Caki2 (cell line): ENCODE measurements at regions not wholly inside any gene's neighbourhood (a gene's known extent, or its start where the extent isn't known, plus 50 kb on each side); places are given as distances from the start of the nearest gene placed in this dataset.
"Not testable (repeated sequence)": the region's sequence is repeated elsewhere in the genome, so short reads cannot be mapped to it uniquely, and the experiment has no call there.

Source experiments
- DNase-seq: peaks from one replicate; pipeline ENCODE4 v3.0.0-alpha.2; 2015; ENCODE audit warnings: low read depth
- in situ Hi-C: cut with HindIII; loops from 2 replicates; pipeline ENCODE4 v1.10.0; 2016; ENCODE audit warnings: low sequenced_read_pairs, low pct_unique_long_range_greater_than_20kb, mixed read lengths

DNA sequence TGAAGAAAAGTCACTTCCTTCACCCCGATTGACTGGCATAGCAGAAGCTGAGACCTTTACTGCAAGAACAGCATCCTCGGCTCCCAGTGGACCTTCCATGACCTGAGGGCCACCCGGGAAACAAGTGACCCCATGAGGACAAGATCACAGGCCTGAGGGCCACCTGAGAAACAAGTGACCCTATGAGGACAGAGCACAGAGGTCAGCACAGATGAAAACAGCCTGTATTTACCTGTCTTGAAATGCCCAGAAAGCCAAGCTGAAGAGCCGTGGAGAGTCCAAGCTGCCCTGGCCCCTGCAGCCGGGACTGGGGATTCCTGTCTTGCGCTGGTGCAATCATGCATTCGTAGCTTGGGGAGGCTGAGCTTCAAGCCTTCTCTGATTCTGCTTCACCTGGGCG, 114.2 kb upstream of the SPACA7 start:
- in situ Hi-C loops = no loop called here
- DNase-seq = no peak

DNA sequence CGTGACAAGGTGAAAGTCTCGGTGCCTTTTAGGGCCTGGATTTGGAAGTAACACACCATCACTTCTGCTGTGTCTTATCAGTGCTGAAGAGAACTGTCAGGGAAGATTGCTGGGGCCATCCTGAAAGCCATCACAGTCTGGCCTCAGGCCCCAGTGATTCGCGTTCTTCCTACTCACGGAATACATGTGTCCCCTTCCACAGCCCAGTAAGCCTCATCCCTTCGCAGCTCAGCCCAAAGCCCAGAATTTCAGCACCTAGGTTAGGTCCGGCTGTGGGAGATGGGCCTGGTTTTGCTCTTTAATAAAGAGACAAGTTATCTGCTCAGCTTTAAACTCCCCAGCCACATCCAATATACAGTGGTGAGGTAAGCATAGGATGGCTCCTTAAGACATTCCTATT, 113.0 kb upstream of the SPACA7 start:
- in situ Hi-C loops = no loop called here
- DNase-seq = no peak

DNA sequence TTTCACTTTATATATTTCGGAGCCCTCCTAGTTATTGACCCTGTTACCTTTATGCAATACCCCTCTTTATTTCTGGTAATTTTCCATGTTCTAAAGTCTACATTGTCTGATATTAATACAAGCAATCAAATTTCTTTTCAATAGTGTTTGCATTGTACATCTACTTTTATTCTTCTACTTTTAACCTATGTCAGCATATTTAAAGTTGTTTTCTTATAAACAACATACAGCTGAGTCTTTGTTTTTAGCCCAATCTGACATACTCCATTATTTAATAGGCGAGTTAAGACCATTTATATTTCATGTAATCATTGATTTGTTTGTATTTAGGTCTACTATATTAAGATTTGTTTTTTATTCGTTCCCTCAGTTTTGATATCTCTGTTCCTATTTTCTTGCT, 108.5 kb upstream of the SPACA7 start:
- in situ Hi-C loops = no loop called here
- no peak for DNase-seq

GRCh38 chr13:112270951-112271350, 105.2 kb upstream of the SPACA7 start:
- DNase-seq = no peak
- in situ Hi-C loops = no loop called here

GRCh38 chr13:112286733-112287132, 89.4 kb upstream of the SPACA7 start:
- in situ Hi-C loops, DNase-seq: not testable (repeated sequence)

DNA sequence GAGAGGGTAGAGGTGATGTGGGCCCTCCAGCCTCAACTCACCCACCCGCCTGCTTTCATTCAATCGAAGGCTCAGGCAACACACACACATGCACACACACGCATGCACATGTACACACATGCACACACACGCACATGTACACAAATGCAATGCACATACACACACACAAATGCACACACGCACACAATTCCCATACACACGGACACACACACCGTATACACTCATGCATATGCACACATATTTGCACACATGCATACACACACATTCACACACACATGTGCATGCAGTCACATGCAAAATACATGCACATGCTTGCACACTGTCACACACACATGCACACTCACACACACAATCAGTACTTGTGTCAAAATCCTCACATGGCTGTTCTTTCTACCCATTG, 55.9 kb upstream of the SPACA7 start:
- DNase-seq = no peak
- in situ Hi-C loops = no loop called here

DNA sequence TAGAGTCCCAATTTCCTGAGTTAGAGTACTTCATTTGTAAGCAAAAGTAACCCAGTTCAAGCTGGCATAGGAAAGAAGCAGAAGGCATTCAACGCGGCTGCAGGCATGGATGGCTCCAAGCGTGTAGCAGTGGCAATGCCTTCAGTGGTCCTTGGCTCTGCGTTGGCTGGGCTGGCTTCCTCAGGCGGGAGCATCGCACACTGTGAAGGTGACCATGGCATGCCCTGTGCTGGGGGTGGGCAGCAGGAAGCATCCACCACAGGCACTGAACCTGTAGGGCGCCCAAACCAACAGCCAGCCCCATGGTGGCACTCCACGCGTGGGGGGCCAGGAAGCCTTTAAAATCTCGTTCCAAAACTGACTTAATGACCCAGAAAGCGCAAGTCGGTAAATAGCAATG, 53.6 kb upstream of the SPACA7 start:
- DNase-seq = no peak
- in situ Hi-C loops = no loop called here

DNA sequence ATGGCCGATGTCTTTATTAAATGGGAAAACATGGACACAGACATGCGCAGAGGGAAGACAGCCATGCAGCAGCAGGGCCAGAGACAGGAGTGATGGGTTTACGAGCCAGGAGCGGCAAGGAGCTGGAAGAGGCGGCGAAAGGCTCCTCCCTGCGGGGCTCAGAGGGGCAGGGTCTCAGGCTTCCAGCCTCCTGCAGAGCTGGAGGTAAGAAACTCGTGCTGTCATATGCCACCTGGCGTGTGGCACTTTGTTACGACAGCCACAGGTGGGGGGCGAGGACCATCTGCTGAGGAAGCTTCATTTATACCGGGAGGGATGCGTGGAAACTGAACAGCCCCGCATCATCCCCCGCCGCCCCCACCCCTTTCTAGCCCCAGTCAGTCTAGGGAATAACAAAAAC, 52.0 kb upstream of the SPACA7 start:
- DNase-seq = no peak
- in situ Hi-C loops = no loop called here

GRCh38 chr13:112325142-112325808, 50.9 kb upstream of the SPACA7 start:
- in situ Hi-C loops = no loop called here
- DNase-seq = no peak

DNA sequence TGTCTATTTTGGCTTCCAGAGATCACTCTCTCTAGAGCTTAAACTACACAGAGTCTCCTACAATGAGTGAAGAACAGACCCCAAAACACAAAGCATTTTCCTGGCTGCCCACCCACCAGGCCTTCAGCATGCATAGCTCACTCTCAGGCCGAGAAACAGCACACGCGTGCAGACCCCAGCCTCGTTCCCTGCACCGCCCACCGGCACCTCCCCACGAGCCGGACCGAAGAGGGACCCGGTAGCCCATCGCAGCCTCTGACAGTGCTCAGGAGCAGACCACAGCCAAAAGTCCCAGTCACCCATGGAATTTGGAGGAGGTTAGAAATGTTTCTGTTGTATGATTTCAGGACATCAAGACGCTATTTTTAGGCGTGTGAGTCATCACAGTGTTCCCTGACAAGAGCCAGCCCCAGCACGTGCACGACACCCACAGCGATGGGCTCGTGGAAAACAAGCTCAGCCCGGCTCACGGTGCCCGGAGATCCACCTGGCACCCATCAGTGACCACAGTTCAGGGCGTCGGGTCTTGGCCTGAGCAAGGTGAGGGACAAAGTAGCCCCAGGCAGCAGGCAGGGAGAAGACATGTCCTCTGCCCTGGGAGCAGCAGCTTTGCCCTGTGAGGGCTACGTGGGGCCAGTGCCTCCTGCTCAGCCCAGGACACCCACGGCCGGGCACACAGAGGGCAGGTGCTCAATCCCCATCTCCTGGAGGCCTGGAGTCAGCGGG, 50.1 kb upstream of the SPACA7 start:
- no peak for DNase-seq
- in situ Hi-C loops = no loop called here
